NCI-H2196 (cell line): ENCODE measurements at regions not wholly inside any gene's neighbourhood (a gene's known extent, or its start where the extent isn't known, plus 50 kb on each side); places are given as distances from the start of the nearest gene placed in this dataset.
"Not testable (repeated sequence)": the region's sequence is repeated elsewhere in the genome, so short reads cannot be mapped to it uniquely, and the experiment has no call there.

ENCODE experiments used
- DNase-seq: peaks from one replicate; lab custom pipeline; 2025; ENCODE audit not compliant: unreplicated experiment; lab: John Stamatoyannopoulos, UW

DNA sequence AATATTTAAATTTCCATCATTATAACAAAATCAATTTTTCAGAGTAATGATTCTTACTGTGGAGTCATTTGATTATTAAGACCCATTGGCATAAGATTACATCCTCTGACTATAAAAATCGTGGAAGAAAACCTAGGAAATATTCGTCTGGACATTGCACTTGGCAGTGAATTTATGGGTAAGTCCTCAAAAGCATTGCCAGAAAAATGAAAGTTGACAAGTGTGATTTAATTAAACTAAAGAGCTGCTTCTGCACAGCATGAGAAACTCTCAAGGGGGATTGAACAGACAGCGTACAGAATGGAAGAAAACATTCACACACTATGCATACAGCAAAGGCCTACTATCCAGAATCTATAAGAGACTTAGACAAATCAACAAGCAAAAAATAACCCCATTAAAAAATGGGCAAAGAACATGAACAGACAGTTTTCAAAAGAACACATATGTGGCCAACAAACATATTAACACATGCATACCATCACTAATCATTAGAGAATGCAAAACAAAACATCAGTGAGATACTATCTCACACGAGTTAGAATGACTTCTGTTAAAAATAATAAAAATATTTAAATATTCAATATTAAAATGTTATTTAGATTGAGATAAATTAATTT is 111.4 kb downstream of the CCDC74A start:
- DNase-seq = not testable (repeated sequence)

DNA sequence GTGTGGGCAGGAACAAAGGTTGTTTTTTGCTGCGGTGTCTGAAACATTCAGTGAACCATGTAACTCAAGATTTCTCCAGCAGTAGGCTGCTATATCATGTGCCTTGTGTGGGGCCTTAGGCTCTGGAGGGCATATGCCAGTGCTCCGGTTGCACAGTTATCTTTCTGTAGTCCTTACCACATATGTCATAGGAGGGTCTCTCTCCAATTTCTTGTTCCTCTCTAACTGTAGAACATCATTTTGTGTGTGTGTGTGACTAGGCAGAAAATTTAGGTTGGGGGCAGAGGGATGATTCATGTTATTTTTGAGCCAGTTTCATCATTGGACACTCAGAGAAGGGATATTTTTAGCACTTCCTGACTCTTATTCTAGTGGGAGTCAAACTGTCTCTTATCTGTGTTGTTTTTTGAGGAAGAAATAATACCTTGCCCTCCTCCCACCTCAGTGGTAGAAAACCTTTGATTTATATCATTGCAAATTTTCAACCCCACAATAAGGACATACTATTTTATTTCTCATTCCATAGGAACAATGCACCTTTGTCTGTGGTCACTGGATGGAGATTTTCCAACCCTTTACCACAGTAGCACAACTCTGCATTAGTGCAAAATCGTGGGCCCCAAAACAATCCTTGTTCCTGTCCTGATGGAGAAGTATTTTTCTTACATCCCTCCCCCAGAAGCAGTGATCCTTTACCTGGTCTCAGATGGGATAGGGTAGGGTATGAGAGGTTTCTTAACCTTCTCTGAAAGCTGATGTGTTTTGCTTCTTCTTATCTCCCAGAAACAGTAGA is 113.9 kb downstream of the CCDC74A start:
- no peak for DNase-seq

DNA sequence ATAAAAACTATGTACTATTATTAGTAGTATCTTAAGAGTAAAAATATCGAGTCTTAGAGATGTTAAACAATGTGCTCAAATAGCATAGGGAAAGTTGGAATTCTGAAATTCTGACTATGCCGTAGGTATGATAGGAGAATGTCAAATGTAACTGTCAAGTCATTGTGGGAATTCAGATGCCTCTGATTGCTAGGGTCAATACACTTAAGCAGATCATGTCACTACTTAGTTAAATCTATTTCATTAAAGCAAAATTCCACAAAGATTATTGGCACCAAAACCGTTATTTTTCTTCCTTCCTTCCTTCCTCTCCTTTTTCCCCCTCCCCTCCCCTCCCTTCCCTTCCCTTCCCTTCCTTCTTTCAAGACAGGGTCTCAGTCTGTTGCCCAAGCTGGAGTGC is 115.5 kb downstream of the CCDC74A start:
- DNase-seq = not testable (repeated sequence)

DNA sequence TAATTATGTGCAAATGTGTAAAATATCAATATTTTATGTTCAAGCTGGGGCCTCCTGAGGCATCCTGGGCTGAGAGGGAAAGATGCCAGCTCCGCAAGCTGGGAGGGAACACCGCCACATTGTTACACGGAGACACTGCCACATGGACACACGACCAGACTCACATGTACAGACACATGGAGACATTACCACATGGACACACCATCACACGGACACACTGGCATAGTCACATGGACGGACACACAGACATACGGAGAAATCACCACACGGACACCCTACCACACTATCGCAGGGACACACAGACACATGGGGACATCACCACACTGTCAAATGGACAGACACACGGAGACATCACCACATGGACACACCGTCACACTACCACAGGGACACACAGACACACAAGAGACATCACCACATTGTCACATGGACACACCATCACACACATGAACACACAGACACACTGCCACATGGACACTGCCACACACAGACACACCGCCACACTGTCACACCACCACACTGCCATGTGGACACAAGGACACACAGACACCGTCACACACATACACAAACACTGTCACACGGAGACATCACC is 117.6 kb downstream of the CCDC74A start:
- DNase-seq = no peak

DNA sequence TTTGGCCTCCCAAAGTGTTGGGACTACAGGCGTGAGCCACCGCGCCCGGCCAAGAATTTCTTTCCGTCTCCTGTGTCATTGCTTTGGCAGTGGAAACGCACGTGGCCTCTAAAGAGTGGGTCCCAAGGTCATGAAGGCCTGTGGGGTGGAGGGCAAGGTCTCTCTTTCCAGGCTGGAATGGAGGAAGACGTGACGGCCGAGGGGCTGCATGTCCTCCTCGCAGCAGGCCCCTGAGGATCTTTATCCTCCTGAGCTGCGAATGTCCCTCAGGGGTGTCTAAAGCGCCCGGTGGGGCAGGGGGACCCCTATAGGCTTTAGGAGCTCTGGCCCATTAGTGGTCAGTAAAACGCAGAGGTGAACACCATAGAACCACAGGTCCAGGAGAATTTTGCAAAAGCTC is 118.5 kb downstream of the CCDC74A start:
- not testable (repeated sequence) for DNase-seq

DNA sequence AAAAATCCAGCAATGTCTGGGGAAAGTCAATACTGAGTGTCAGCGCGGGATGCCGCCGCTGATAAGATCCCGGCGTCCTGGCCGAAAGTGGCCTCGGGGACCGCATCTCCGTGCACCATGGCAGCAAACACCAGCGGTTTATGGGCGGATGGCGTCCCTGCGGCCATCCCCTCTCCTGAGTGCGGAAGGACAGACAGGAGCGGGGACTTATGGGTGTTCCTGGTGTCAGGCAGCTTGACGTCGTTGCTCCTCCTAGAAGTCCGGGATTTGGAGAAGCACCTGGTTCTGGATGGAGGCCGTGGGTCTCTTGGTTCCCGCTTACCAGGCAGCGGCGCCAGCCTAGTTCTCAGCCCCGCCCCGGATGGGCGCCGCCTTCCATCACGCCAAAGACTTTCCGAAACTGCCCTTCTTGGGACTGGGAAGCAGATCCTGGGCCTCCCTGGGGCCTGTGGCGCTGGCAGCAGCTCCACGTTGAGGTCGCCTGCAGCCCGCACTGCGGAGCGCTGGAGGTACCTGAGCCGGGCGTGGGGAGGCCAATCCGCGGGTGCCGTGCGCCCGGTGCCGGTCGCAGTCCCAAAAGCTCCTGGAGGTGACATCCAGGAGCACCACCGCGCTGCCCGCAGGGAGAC is 119.1 kb downstream of the CCDC74A start:
- no peak for DNase-seq

DNA sequence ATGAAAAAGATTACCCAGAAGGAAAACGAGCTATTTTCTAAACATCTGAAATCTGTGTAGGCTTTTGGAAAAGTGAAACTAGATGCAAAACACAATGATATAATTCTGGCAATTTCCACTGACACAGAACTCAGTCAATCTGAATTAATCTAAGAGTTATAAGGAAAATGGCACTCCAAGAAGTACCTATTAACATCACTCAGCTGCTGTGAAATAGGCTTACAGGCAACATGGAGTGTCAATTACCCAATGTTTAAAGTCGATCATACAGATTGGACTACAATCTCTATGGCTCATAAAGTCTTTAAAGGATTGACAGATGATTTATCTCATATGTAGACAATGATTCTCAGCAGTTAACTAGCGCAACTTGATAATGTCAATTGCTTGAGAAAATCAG is 120.9 kb downstream of the CCDC74A start:
- not testable (repeated sequence) for DNase-seq

DNA sequence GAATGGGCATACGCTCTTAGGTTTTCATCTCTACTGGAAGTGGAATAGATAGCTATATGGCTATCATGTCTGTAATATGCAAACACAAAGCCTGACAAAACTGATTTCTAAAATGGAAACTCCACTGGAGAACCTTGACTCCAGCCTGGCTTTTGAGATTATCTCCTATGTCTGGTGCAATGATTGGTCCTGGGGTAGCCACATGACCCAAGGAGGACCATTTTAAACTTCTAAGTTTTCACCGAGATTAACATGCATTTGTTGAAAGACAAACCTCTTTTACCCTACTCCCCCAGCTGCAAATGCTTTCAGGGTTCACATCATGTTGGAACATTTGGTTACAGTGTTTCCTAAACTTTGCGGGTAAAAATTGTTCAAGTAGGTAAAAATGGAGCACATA is 124.6 kb downstream of the CCDC74A start:
- DNase-seq = not testable (repeated sequence)

DNA sequence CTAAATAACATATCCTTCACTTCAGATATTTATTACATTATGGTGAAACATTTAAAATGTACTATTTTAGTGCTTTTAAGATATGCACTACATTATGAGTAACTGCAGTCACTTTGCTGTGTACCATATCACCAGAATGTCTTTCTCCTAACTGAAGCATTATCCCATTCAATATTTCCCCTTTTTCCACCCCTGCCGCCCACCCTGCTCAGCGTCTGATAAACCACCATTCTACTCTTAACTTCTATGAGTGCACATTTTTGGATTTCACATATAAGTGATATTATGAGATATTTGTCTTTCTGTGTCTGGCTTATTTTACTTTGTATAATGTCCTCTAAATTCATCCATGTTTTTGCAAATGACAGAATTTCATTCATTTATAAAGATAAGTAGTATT is 126.4 kb downstream of the CCDC74A start:
- DNase-seq = not testable (repeated sequence)

DNA sequence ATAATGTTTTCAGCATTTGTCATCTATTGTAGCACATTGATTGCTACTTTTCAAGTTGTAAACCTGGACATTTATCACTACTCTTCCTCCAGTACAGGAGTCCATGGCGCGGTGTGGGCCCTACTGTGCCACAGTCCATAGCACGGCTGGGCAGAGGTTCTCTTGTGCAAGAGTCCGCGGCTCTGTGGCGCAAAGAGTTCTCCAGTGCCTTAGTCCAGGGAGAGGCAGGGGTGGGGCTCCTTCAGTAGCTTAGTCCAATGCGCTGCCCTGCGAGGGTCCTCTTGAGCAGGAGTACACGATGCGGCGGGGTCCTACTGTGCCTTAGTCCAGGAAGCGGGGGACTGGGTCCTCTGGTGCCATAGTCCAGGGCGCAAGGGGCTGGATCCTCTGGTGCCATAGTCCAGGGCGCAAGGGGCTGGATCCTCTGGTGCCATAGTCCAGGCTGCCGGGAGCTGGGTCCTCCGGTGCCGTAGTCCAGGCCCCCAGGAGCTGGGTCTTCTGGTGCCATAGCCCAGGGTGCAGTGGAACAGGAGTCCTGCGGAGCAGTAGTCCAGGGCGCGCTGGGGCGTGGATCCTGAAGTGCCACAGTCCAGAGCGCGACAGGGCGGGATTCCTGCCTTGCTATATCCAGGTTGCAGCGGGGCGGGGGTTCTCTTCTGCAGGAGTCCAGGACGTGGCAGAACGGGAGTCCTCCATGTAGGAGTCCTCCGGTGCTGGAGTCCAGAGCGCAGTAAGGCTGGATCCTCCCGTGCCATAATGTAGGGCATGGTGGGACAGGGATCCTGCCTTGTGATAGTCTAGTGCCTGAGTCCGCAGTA is 129.3 kb downstream of the CCDC74A start:
- DNase-seq = no peak

DNA sequence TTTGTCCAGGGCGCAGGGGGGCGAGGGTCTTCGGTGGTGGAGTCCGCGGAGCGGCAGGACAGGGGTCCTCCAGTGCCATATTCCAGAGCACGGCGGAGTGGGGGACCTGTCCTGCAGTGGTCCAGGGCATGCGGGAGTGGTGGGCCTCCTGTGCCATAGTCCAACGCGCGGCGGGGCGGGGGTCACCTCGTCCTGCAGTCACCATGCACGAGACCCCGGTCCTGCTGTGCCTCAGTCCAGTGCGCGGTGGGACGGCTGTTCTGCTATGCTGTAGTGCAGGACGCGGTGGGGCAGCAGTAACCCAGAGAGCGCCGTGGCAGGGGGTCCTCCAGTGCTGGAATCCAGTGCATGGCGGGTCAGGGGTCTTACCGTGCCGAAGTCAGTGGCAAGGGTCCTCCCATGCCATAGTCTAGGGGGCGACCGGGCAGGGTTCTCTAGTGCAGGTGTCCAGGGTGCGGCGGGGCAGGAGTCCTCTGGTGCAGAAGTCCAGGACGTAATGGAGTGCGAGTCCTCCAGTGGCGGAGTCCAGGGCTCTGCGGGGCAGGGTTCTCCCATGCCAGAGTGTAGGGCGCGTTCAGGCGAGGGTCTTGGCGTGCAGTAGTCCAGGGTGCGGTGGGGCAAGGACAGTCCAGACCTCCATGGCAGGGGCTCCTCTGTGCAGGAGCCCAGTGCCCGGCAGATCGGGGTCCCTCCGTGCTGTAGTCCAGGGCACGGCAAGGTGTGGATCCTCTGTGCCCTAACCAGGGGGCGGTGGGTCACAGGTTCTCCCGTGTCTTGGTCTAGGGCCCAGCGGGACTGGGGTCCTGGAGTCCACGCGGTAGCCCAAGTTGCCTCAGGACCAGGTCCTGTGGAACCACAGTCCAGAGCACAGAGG is 130.4 kb downstream of the CCDC74A start:
- DNase-seq = no peak

DNA sequence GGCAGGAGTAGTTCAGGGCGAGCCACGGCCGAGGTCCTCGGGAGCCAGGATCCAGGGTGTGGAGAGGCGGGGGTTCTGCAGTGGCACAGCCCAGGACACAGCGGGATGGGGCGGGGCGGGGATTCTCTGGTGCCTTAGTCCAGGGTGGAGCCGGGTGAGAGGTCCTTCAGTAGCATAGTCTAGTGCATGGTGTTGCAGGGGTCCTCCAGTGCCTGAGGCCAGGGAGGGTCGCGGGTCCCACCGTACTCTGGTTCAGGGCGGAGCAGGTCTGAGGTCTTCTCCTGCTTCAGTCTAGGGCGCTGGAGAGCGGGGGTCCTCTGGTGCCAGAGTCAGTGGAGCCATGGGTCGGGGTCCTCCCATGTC is 131.1 kb downstream of the CCDC74A start:
- no peak for DNase-seq

DNA sequence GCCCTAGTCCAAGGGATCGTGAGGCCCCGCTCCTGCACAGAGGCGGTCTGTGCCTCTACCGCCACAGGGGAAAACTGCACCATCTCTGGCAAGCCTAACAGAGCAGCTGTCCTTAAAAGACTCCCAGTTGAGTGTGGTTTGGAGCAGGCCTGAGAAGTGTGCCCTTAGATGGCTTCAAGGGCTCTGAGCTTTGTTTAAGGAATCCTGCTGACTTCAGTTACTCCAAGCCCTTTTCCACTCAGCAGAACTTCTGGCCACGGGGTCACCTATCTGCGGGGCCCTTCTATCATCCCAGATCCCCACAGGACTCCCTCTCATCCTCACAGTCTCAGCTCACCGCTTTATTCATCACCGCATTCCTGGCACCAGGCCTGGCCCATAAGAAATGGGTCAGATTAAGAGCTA is 131.5 kb downstream of the CCDC74A start:
- no peak for DNase-seq

DNA sequence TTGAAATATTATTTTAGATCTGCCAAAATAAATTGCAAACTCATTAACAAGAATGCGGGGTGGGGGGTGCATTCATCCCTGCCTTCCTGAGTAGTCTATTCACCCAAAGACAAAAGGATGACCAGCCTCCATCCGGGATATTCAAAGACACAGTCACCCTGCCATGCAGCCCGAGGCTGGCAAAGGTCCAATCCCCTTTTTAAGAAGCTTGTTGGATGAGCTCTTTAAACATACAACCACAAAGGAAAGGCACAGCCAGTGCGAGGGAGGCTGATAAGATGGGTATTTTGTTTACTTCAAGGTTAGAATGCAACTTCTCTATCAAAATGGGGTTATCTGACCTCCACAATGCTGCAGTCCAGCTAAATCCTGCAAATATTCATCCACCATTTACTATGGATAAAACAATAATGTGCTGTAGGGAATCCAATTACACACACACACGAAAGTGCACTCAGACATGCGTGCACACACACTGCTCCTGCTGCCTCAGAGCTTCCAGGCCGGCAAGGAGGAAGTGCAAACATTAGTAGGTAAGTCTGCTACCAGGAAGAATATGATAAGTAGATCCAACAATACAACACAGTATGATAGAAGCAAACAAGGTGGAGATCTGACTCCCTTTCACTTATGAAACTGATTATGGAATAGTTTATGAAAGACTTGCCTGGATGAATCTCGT is 133.6 kb downstream of the CCDC74A start:
- not testable (repeated sequence) for DNase-seq

DNA sequence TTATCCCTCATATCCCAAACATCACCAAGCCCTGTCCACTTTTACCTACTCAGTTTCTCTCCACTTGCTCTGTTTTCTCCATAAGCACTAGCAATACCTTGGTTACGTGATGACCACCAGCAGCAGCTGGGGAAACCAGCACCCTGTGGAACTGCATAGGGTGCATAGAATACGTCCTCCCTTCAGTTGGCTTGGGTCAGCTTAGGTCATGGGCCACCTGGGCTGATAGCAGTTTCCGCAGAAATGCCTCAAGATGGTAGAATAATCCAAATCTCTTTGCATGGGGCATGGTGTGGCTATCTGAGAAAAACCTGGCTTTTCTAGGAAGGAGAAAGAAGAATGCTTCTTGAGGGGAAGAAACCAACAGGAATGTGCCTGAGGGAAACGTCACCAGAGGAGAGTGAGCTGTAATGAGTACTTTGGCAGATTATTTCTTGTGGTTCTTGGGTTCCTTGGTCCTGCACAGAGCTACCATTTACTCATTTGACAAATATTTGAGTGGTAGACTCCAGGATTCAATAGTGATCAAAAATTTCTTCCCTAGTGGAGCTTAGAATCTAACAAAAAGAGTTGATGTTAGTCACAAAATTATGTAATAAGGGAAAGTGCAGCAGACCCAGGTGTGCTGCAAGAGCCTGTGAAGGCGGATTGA is 134.3 kb downstream of the CCDC74A start:
- DNase-seq = not testable (repeated sequence)

DNA sequence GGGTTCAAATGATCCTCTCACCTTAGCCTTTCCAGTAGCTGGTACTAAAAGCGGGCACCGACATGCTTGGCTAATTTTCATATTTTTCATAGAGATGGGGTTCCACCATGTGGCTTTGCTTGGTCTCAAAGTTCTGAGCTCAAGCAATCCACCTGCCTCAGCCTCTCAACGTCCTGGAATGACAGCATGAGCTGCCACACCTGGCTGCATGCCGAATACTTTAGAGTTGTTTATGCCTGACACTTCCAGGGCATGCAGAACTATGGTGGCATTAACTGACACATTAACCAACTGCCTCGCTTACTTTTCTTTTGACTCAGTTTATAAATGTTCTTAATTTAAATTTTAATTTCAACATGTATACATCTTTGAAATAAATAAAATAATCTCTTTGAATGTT is 135.8 kb downstream of the CCDC74A start:
- not testable (repeated sequence) for DNase-seq

DNA sequence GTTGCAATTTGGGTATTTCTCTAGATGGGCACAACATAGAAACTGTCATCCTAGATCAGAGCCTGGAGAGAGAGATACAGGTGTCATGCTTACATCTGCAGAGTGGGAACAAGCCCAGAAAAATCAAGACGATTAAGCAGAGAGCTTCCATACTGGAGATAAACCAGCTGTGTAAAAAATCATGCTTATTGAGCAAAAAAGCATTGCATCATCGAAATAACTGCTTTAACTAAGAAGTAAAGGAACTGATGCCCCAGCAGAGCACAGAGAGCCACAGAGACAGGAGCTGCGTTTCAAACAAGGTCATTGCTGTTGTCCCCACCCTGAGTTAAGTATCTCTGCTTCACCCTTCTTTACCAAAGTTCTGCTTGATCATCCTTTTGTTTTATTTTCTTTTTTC is 138.0 kb downstream of the CCDC74A start:
- DNase-seq = not testable (repeated sequence)

DNA sequence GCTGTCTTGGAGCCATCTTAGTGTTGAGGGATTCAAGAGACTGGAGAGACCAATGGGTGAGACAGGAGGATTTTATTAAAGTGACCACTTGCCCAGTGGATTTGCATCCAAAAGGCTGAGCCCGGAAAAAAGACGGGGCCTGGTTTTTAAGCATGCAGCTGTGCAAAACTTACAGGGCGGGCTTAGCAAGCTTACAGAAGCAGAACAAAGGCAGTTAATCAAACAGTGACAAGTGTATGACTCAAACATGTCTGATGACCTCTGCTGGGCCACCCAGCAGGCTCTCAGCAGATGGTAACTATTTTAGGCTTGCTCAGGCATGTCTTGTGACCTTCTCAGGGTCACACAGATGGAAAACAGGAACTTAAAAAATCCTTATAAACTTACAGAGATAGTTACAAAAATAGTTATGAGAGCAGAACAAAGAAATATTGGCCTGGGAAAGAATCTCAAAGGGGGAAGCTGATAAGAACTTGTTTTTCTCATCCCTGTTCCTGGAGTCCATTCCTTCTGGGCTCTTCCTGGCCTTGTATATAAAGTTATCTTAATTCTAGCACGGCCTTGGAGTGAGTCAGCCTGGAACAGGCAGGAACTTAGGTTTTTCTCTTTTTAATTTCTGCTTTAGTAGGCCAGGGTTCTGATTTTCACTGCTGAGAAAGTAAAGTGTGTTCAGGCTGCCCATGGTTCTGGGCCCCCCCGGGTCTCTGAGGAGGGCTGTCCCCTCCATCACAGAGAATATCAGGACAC is 141.3 kb downstream of the CCDC74A start:
- DNase-seq = not testable (repeated sequence)
